ENCODE measurements at regions not wholly inside any gene's neighbourhood (a gene's known extent, or its start where the extent isn't known, plus 50 kb on each side); places are given as distances from the start of the nearest gene placed in this dataset.

GRCh38 chr18:24840640-24841039 is 380.2 kb downstream of the HRH4 start (continued):
- TF ChIP-seq NR3C1 (IDR thresholded peaks at IDR 0.05) = no peak

GRCh38 chr18:24841536-24841935 is 381.1 kb downstream of the HRH4 start:
- no peak for FAIRE-seq
- 11% methylated on average over 8 of the region's 8 CpGs for WGBS (ENCODE audit: missing lambda C conversion rate)
- Histone ChIP-seq H3K9me3 (no peaks in the 10 kb centered on the region), H3K4me3 (no peak overlapping the region), H3K4me1 (no peaks in the 10 kb centered on the region), H3K4me2 (no peak overlapping the region), H3K27ac (no peak overlapping the region)
- no peak for ATAC-seq
- CTCF ChIA-PET = no interaction called here
- no peak for DNase-seq (ENCODE audit: low read depth in 1 of 2, low spot score in 1 of 2)
- TF ChIP-seq RFX5 (IDR thresholded peaks at IDR 0.05) (no peak), CHD4 (IDR thresholded peaks at IDR 0.05; ENCODE audit: borderline replicate concordance) (no peak), NR3C1 (IDR thresholded peaks at IDR 0.05) (no peak), FOXS1 (CRISPR knock-in tag; IDR thresholded peaks at IDR 0.05) (no peak), HOXA7 (CRISPR knock-in tag; IDR thresholded peaks at IDR 0.05) (no peak), KDM1A (IDR thresholded peaks at IDR 0.05; ENCODE audit: low read depth) (no peak), KDM5A (IDR thresholded peaks at IDR 0.05) (no peak), ELK1 (IDR thresholded peaks at IDR 0.05; ENCODE audit: low read depth, low read length) (no peak), POLR2AphosphoS2 (conservative IDR thresholded peaks at IDR 0.05; ENCODE audit: low read length) (no peak), TFCP2L1 (CRISPR knock-in tag; IDR thresholded peaks at IDR 0.05) (no peak)
- POLR2A ChIA-PET = no interaction called here

GRCh38 chr18:24843123-24843522 is 382.7 kb downstream of the HRH4 start:
- CTCF ChIA-PET = no interaction called here
- FAIRE-seq (no peak), ATAC-seq (no peak)

GRCh38 chr18:24846138-24846537 is 385.7 kb downstream of the HRH4 start:
- ATAC-seq (no peak), FAIRE-seq (no peak), DNase-seq (ENCODE audit: low read depth in 1 of 2, low spot score in 1 of 2) (no peak)
- ChIA-PET CTCF (no interaction called here), POLR2A (no interaction called here)
- Histone ChIP-seq H3K4me2 (no peak overlapping the region), H3K9me3 (no peaks in the 10 kb centered on the region), H3K4me3 (no peak overlapping the region), H3K27ac (no peak overlapping the region), H3K4me1 (no peaks in the 10 kb centered on the region)
- 6% methylated on average over 2 of the region's 2 CpGs for WGBS (ENCODE audit: missing lambda C conversion rate)
- no peak for TF ChIP-seq PHF8 (IDR thresholded peaks at IDR 0.05; ENCODE audit: borderline replicate concordance, low read depth)
- no peak for TF ChIP-seq RFX5 (IDR thresholded peaks at IDR 0.05)
- no peak for TF ChIP-seq KDM1A (IDR thresholded peaks at IDR 0.05; ENCODE audit: low read depth)
- TF ChIP-seq NR3C1 (IDR thresholded peaks at IDR 0.05) = no peak
- TF ChIP-seq HOXB13 (CRISPR knock-in tag; IDR thresholded peaks at IDR 0.05; ENCODE audit: low read depth) = no peak
- TF ChIP-seq ATOH8 (CRISPR knock-in tag; IDR thresholded peaks at IDR 0.05; ENCODE audit: low read depth) = no peak
- TF ChIP-seq EHMT2 (IDR thresholded peaks at IDR 0.05; ENCODE audit: low read depth) = no peak
- no peak for TF ChIP-seq CBX8 (IDR thresholded peaks at IDR 0.05)
- no peak for TF ChIP-seq JUN (IDR thresholded peaks at IDR 0.05)
- no peak for TF ChIP-seq ZC3H11A (IDR thresholded peaks at IDR 0.05)
- no peak for TF ChIP-seq JUNB (IDR thresholded peaks at IDR 0.05)
- TF ChIP-seq GATA3 (IDR thresholded peaks at IDR 0.05; ENCODE audit: borderline replicate concordance) = no peak
- TF ChIP-seq SMC3 (IDR thresholded peaks at IDR 0.05) = no peak
- no peak for TF ChIP-seq HMGXB4 (CRISPR knock-in tag; IDR thresholded peaks at IDR 0.05; ENCODE audit: borderline replicate concordance)
- TF ChIP-seq CHD2 (IDR thresholded peaks at IDR 0.05; ENCODE audit: low read length, partially characterized antibody) = no peak

More at GRCh38 chr18:24843123-24843522, 382.7 kb downstream of the HRH4 start:
- H3K4me1 ChIP-seq = no peaks in the 10 kb centered on the region
- H3K9me3 ChIP-seq = no peaks in the 10 kb centered on the region
- no peak overlapping the region for H3K4me3 ChIP-seq
- POLR2A ChIA-PET = no interaction called here
- no peak overlapping the region for H3K27ac ChIP-seq
- no peak for TF ChIP-seq CBX8 (IDR thresholded peaks at IDR 0.05)
- no peak for TF ChIP-seq GATA3 (IDR thresholded peaks at IDR 0.05; ENCODE audit: borderline replicate concordance)
- no peak for TF ChIP-seq RARB (CRISPR knock-in tag; IDR thresholded peaks at IDR 0.05)
- DNase-seq (ENCODE audit: low read depth in 1 of 2, low spot score in 1 of 2) = no peak
- WGBS (ENCODE audit: missing lambda C conversion rate) = 36% methylated on average over 1 of the region's 1 CpG
- H3K4me2 ChIP-seq = no peak overlapping the region

All from A549 (cell line).